ENCODE measurements at regions not wholly inside any gene's neighbourhood (a gene's known extent, or its start where the extent isn't known, plus 50 kb on each side); places are given as distances from the start of the nearest gene placed in this dataset.
A peak's percentile ranks its signal among the peaks of the same experiment; 100 is the strongest.

GRCh38 chr2:121890041-121890440 lies 134.6 kb downstream of the TSN start:
- no peak for DNase-seq (ENCODE audit: low read depth)
- no peak for TF ChIP-seq CTCF (IDR thresholded peaks at IDR 0.05; ENCODE audit: control insufficient read depth, extremely low read depth, insufficient read depth)
- no peak overlapping the region for H3K4me3 ChIP-seq (ENCODE audit: low read depth, low read length)

- no peak for TF ChIP-seq CTCF (IDR thresholded peaks at IDR 0.05; ENCODE audit: control insufficient read depth, extremely low read depth, insufficient read depth)
- DNase-seq (ENCODE audit: low read depth) = no peak
- H3K4me3 ChIP-seq (ENCODE audit: low read depth, low read length) = no peak overlapping the region
Observed at GRCh38 chr2:121895723-121896571, 140.5 kb downstream of the TSN start.

- TF ChIP-seq CTCF (IDR thresholded peaks at IDR 0.05; ENCODE audit: control insufficient read depth, extremely low read depth, insufficient read depth) = peak; percentile 52
- no peak overlapping the region for H3K4me3 ChIP-seq (ENCODE audit: low read depth, low read length)
- peak; percentile 17 for DNase-seq (ENCODE audit: low read depth)
Observed at GRCh38 chr2:121897335-121897970, 142.0 kb downstream of the TSN start.

GRCh38 chr2:121898483-121898882 lies 143.0 kb downstream of the TSN start:
- no peak for DNase-seq (ENCODE audit: low read depth)
- no peak for TF ChIP-seq CTCF (IDR thresholded peaks at IDR 0.05; ENCODE audit: control insufficient read depth, extremely low read depth, insufficient read depth)
- H3K4me3 ChIP-seq (ENCODE audit: low read depth, low read length) = no peak overlapping the region

- TF ChIP-seq CTCF (IDR thresholded peaks at IDR 0.05; ENCODE audit: control insufficient read depth, extremely low read depth, insufficient read depth) = no peak
- no peak for DNase-seq (ENCODE audit: low read depth)
- no peak overlapping the region for H3K4me3 ChIP-seq (ENCODE audit: low read depth, low read length)
Observed at GRCh38 chr2:121900391-121900790, 144.9 kb downstream of the TSN start.

GRCh38 chr2:121902171-121902591 lies 146.7 kb downstream of the TSN start:
- DNase-seq (ENCODE audit: low read depth) = no peak
- TF ChIP-seq CTCF (IDR thresholded peaks at IDR 0.05; ENCODE audit: control insufficient read depth, extremely low read depth, insufficient read depth) = 0 out of 2 replicates have a peak, but pooled peaks have one; percentile 4

More at GRCh38 chr2:121902171-121902591, 146.7 kb downstream of the TSN start:
- no peak overlapping the region for H3K4me3 ChIP-seq (ENCODE audit: low read depth, low read length)

Data from LNCaP clone FGC (cell line).